ENCODE measurements at regions not wholly inside any gene's neighbourhood (a gene's known extent, or its start where the extent isn't known, plus 50 kb on each side); places are given as distances from the start of the nearest gene placed in this dataset.
"Not testable (repeated sequence)": the region's sequence is repeated elsewhere in the genome, so short reads cannot be mapped to it uniquely, and the experiment has no call there.

DNA sequence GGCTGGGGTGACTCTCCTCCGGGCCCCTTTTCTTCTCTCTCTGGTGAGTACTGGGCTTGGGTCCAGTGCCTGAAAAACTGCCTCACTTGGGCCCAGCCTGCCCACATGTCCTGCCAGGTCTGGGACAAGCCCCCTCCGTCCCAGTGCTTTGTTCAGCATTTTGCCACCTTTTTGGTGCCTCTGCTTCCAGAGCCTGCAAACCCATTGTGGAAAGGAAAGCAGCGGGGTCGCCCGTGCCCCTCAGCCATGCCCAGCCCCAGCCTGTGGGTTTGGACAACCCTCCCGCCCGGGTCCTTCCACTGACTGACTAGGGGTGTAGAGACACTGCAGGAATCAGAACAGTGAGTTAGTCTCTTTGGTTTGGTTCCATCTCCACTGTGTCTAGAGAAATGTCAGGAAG lies 140.7 kb upstream of the ALKAL2 start:
- DNase-seq (ENCODE audit: low read depth, low spot score) = no peak

DNA sequence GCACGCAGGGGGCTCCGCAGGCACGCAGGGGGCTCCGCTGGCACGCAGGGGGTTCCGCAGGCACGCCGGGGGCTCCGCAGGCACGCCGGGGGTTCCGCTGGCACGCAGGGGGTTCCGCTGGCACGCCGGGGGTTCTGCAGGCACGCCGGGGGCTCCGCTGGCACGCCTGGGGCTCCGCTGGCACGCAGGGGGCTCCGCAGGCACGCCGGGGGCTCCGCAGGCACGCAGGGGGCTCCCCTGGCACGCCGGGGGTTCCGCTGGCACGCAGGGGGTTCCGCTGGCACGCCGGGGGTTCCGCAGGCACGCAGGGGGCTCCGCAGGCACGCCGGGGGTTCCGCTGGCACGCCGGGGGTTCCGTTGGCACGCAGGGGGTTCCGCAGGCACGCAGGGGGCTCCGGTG lies 138.8 kb upstream of the ALKAL2 start:
- not testable (repeated sequence) for DNase-seq (ENCODE audit: low read depth, low spot score)

DNA sequence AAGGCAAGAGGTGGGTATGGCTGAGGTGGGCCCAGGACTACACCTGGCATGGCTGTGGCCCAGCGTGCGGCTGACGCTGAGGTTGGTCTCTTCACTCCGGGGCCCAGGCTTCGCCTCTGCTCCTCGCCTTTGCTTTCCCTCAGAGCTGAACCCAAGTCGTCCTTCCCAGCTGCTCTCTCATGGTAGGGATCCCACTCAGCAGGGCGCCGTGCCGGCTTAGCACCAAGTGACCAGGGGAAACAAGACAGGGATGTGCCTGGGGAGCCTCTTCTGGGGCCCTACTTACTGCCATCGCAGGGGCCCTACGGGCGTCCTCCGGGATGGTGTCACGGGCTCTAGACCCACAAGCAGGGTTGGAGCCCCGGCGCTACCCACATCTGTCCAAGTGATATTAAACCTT lies 138.1 kb upstream of the ALKAL2 start:
- DNase-seq (ENCODE audit: low read depth, low spot score) = no peak

DNA sequence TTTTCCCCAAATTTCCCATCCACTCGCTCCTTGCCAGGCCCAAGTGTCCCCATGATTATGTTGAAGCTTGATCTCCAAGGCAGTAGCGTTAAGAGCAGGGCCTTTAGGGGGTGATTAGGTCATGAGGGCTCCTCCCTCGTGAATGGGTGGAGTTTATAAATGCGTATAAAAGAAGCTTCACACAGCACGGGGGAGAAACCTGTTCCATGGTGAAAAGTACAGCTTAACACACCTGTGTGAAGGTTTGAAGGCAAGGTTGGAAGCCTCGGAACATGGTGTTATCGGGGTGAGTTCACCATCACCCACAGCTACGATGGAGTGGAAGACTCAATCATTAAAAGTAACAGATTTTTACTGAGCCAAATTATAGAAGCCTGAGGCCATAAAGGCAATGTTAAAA lies 137.4 kb upstream of the ALKAL2 start:
- DNase-seq (ENCODE audit: low read depth, low spot score) = no peak

DNA sequence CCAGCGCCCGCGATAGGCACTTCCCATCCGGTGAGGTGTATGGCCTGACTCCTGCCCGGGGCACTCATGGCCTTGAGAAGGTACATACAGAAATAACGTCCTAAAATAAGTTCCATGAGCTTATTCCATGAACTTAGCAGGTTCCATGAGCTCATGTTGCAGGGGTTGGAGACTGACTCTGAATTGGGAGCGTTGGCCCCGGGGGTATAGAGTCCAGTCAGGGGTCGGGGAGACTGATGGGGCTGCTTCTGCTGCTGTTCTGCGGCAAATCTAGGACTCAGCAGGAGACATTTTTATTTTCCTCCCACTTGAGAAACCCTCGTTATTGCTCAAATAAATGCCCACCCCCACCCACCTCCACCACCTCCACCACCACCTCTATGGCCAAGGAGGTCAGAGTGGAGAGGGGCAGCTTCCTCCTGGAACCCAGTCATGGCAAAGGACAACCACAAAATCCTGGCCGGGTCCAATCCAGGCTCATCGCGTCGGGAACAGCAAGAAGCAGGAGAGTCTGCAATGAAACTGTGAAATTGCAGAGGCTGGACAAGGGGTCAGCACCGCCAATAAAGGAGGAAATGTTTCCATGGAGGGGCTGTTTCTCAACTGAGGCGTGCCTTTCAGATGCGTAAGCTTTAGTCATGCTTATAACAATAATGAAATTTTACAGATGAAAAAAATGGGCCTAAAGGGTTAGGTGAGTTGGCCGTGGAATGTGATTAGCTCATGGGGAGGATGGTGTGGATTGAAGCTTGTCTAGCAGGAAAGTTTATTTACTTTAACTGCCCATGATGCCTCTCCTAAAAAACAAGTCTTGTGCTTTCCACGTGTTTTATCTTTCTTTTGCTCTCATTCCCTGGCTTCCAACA lies 136.6 kb upstream of the ALKAL2 start:
- DNase-seq (ENCODE audit: low read depth, low spot score) = peak; percentile 24

DNA sequence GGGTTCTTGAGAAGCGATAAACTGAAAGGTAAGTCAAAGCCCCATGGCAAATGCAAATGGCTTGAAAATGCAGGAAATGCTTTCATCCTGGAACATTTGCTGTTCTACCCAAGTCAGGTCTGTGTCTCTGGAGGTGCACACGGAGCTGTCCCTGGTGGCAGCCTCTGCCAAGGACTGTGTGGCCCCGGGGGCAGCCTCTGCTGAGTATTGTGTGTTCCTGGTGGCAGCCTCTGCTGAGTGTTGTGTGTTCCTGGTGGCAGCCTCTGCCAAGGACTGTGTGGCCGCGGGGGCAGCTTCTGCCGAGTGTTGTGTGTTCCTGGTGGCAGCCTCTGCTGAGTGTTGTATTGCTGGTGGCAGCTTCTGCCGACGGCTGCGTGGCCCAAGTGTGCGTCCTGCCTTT lies 135.6 kb upstream of the ALKAL2 start:
- no peak for DNase-seq (ENCODE audit: low read depth, low spot score)

DNA sequence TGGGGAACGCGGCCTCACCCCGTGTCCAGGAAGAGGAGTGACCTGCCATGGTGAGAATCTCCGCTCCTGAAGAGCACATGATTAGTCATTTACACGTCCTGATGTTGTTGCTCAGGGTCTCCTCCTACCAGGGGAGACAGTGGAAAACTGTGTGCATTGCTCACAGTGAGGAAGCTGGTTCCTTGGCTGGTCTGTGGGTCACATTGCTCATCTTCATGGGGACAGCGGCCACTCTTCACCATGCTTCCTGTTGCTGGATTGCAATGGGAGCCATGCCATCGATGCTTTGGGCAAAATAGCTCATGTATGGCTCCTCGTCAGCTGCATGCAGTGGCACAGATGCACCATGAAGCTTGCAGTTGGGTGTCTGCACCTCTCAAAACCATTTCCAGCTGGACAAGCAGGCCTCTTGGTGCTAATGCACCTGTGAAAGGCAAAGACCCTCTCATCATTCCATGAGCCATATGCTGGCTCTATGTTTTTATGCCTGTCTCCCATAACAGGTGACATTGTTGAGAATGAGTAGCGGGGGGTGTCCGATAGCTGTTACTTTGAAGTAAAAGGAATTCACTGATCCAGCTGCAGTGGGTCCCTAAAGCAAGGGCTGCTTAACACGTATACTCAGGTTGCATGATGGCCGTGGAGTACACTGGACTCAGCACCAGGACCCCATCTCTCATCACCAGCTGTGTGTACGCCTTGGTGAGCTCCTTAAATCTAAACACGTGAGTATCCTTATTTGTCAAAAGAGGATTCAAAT lies 135.0 kb upstream of the ALKAL2 start:
- no peak for DNase-seq (ENCODE audit: low read depth, low spot score)

DNA sequence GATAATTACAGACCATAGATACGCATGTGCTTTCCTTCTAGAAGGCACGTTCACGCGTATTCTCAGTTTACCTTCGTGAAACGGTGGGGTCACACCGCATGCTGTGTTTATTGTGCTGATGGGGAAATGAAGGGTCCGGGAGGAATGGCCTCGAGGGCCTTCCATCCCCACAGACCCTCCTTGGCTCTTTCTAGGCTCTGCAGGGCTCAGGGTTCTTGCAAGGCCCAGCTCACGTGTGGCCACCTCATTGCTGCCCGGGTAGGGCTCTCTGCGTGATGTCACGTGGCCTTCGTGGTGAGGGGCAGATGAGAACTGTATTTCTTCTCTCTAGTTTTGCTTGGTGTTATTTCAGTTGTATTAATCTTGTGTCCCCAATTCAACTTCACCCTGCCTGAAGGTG lies 133.5 kb upstream of the ALKAL2 start:
- no peak for DNase-seq (ENCODE audit: low read depth, low spot score)

DNA sequence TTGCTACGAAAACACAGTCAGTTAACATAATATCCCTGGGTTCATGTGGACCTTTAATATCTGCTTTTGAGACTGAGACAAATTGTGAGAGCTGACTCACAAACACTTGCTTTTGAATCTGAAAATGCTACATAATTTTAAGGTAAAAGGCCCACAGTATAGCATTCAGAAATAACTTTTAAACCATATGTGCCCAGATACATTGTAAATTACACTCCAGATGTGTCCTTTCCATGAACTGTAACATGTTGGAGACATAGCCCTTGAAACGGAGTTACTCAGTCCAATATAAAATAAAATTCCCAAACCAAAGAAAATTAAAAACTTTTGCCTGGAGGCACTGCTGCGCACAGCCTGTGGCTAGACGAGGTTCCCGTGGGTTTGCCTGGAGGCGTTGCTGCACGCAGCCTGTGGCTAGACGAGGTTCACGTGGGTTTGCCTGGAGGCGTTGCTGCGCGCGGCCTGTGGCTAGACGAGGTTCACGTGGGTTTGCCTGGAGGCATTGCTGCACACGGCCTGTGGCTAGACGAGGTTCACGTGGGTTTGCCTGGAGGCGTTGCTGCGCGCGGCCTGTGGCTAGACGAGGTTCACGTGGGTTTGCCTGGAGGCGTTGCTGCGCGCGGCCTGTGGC lies 131.9 kb upstream of the ALKAL2 start:
- DNase-seq (ENCODE audit: low read depth, low spot score) = no peak

DNA sequence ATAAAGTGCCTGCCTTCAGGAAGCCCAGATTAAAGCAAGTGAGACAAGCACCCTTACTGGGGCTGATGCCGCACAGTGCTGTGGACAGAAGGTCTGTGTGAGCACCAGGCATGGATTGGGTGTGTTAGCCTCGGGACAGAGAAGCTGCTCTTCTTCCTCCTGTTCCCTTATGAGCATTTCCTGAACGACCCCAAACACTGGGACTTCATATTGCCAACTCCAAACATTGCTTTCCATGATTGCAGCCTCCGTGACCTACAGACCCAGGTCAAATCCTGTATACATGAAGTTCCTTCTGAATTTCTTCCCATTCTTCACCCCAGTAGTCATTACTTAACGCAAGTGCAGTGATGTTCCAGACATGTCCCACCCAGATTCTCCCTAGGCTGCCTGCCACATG lies 129.8 kb upstream of the ALKAL2 start:
- no peak for DNase-seq (ENCODE audit: low read depth, low spot score)

DNA sequence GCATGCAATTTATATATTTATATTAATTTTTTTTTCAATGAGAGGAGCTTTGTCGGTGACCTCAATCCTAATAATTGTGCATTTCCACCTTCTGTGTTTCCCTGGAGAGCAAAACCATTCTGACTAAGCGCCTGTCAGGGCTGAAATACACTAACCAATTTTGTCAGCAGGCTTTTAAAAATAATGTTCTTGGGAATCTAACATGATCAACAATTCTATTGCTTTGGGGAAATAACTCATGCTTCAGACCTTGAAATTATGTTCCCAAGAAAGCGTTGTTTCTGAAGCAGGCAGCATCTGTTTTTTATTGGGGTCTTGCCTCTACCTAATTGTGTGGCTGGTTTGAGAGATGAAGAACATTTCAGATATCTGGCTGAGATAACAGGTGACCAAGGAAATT lies 129.1 kb upstream of the ALKAL2 start:
- no peak for DNase-seq (ENCODE audit: low read depth, low spot score)

DNA sequence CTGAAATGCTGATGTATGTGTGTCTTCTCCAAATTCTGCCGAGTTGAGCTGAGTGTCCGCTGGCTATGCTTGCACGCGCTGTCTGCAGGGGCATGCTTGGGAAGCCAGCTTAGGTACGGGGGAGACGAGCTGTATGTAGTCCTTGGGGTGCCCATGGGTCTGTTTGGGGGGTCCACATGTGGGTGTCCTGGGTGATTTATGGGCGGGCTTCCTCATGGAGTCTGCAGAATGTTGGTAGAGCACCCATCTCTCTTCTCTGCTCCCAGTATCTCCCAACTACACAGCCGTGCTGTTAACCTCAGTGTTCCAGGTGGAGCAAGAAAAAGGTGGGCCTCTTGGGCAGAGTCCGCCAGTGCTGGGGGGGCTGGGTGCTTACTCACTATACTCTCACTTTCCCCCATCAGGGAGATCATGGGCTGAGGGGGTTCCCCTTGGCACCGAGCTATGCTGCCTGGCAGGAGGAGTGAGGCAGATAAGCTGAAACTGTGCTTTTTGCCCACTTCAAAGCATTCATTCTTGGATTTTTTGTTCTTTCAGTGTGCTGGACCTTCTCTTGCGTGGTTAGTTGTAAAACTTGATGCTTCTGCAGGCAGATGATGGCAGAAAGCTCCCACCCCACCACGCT lies 128.2 kb upstream of the ALKAL2 start:
- DNase-seq (ENCODE audit: low read depth, low spot score) = no peak

DNA sequence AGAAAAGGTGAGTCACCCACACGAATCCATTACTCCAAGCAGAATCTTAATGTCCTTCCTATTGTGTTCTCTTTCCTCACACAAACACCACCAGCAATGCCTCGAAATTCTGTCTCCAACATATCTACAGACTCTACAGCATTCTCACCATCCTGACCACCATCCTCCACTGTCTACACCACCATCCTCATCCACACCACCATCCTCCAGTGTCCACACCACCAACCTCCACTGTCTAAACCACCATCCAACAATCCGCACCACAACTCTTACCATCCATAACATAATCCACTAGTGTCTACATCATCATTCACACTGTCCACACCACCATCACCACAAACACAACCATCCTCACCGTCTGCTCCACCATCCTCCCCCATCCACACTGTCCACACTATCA lies 121.6 kb upstream of the ALKAL2 start:
- DNase-seq (ENCODE audit: low read depth, low spot score) = no peak

DNA sequence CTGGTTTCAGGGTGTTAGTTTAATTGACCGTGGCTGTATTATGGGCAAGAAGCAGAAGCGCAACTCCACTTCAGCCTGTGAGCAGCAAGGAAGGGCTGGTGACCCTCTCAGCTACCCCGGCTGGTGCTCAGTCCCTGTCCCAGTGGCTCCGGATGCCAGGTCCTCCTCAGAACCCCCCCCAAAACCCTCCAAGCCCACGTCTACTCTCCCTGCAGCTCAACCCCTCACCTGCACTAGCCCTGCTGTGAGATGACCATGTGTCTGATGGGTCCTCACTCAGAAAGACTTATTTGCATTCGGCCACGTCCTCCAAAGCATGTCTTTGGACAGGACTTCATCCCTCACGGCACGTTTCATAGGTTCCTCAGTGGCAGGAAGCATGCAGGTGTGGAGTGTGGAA lies 119.7 kb upstream of the ALKAL2 start:
- DNase-seq (ENCODE audit: low read depth, low spot score) = no peak

DNA sequence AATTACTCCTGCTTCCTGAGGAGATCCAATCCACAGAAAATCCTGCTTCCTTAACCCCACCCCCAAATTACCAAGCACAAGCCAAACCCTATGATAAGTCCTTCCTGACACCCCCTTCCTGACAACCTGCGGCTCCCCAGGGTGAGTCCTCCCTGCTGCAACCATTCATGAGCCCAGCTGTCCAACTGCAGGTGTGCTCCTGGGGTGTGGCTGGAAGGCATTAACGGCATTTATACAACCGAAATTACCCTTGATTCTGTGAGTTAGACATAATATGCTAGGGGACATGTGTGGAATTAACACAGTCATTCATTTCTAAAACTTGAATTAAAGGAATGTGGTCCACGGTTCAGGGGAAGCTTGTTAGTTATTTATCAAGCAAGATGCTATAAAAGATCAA lies 119.0 kb upstream of the ALKAL2 start:
- no peak for DNase-seq (ENCODE audit: low read depth, low spot score)

DNA sequence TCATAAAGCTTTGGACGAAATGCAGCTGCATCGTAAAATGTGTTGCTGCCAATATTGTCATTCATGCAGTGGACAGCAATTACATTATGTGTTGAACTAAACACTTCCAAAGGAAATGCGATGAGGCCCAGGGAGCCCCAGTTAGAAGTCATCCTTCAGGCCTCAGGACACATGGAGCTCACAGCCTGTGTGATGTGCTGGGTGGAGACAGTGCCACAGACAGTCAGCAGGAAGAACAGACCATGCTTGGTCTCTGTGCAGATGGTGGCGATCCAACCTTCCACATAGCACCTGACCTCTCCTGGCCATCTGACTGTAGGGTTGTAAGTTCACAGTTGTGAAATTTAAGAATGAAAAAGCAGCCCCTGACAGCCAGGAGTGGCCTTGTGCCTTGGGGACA lies 118.3 kb upstream of the ALKAL2 start:
- DNase-seq (ENCODE audit: low read depth, low spot score) = no peak

DNA sequence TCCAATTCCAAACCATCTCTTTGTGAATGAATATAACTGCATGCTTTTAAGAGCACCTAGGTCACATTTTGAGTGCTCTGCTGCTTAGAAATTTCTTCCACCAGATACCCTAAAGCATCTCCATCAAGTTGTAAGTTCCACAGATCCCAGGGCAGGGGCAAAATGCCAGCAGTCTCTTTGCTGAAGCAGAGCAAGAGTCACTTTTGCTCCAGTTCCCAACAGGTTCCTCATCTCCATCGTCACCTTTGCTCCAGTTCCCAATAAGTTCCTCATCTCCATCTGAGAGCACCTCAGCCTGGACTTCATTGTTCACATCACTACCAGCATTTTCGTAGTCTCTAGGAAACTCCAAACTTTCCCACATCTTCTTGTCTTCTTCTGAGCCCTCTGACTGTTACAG lies 116.7 kb upstream of the ALKAL2 start:
- DNase-seq (ENCODE audit: low read depth, low spot score) = no peak

DNA sequence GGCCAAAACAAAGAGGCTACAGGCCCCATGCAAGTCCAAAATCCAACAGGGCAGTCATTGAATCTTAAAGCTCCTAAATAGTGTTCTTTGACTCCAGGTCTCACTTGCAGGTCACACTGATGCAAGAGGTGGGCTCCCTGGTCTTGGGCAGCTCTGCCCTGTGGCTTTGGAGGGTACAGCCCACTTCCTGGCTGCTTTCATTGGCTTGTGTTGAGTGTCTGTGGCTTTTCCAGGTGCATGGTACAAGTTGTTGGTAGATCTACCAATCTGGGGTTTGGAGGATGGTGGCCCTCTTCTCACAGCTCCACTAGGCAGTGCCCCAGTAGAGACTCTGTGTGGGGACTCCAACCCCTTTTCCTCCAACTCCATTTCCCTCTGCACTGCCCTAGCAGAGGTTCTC lies 115.8 kb upstream of the ALKAL2 start:
- no peak for DNase-seq (ENCODE audit: low read depth, low spot score)

DNA sequence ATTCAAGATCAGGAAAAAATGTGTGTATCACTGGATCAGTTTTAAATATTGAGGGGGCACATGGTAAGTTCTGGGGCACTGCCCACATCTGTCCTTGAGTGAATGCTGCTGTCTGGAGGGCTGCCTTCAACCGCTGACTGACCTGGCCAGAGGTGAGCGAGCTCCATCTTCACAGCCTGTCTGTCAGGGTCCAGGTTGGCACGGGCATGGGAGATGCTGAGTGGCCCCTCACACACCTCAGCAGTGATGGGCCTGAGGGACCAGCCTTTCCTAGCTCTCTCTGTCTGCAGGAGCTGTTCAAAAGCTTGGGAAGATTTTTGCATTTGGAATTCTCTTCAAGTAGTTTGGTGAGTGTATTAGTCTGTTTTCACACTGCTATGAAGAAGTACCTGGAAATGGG lies 114.8 kb upstream of the ALKAL2 start:
- DNase-seq (ENCODE audit: low read depth, low spot score) = no peak

DNA sequence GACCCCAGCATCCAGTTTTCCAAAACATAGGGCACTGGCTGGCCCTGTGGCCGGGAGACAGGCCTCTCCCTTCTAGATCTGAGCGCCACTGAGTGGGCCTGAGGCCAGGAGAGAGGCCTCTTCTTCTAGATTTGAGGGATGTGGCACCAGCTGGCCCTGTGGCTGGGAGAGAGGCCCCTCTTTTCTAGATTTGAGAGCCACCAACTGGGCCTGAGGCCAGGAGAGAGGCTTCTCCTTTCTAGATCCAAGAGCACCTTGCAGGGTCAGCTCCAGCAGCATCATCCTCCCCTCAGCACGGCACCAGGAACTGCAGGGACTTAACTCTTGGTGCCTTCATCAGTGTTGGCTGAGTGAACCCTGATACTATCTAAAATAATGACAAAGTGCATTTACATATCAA lies 114.3 kb upstream of the ALKAL2 start:
- DNase-seq (ENCODE audit: low read depth, low spot score) = no peak

DNA sequence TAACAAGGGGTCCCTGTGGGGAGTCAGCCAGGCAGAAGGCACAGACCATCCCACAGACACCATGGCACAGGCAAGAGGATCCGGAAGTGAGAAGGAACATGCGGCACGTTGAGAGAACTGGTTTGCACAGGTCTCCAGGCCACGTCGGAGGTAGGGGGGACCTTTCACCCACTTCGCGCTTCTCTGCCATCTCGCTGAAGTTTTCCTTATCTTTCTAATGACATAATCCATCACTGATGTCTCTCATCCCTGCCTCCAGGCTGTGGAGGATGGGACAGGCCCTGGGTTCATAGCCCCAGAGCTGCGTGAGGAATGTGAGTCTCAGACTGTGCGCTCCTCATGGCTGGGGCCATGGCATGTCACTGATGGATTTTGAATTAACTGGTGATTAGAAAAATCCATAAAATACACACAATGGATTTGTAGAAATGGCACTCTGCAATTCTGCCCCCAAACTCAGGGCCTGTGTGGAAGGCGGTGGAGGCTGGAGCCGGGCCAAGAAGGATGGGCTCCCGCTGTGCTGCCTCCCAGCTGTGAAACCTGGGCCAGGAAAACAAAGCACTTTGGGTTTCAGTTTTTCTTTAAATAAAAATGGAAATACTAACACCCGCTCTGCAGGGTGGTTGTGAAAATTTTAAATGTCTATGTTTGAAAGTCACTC lies 113.3 kb upstream of the ALKAL2 start:
- DNase-seq (ENCODE audit: low read depth, low spot score) = no peak

DNA sequence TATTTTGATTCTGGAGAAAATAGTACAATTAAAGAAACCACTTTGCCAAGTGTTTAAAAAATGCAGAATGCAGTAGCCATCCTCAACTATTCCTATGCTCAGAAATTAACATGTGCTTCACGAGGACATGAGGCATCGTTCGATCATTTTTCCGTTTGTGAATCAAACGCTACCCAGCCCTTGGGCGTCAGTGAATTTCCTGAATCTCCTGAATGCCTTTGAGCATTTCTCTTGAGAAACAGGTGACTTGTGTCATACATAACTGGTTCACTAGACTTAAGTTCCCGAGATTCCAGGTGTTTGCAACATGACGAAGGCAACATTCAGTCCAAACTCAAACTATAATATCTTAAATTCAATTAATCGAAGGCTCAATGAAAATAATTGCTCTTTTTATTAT lies 110.0 kb upstream of the ALKAL2 start:
- DNase-seq (ENCODE audit: low read depth, low spot score) = no peak

Data from smooth muscle cell of the brain vasculature (primary cell).